HepG2 (cell line): ENCODE measurements at regions not wholly inside any gene's neighbourhood (a gene's known extent, or its start where the extent isn't known, plus 50 kb on each side); places are given as distances from the start of the nearest gene placed in this dataset.

Experiments used
- ATF4 ChIP-seq, 2 experiments: fragments of 450-650 bp in 1 of 2; sonication (generic) in 1 of 2; formaldehyde crosslinking; IDR thresholded peaks; 2 replicates each; pipeline versions ENCODE4 v1.5.0 to v1.8.0; 2020 to 2022; ENCODE audit warnings: mild to moderate bottlenecking in 1 of 2, missing genetic modification reagents in 1 of 2
- CREM ChIP-seq, 2 experiments: sonication (generic) in 1 of 2; formaldehyde crosslinking in 1 of 2; IDR thresholded peaks; 2 replicates each; pipeline versions ENCODE4 v1.4.0 to v1.6.1; 2016 to 2020; ENCODE audit warnings: antibody characterized with exemption in 1 of 2, mild to moderate bottlenecking in 1 of 2, missing genetic modification reagents in 1 of 2
- GLMP ChIP-seq: sonication (generic); formaldehyde crosslinking; IDR thresholded peaks from 2 replicates; pipeline ENCODE4 v1.9.0; 2021; ENCODE audit warnings: missing genetic modification reagents, mild to moderate bottlenecking, borderline replicate concordance
- ISX ChIP-seq: sonication (generic); formaldehyde crosslinking; conservative IDR thresholded peaks from 2 replicates; pipeline ENCODE4 v1.5.0; 2020; ENCODE audit warnings: missing genetic modification reagents
- MED8 ChIP-seq: sonication (generic); formaldehyde crosslinking; IDR thresholded peaks from 2 replicates; pipeline ENCODE4 v1.8.1; 2023; ENCODE audit warnings: mild to moderate bottlenecking, missing genetic modification reagents; ENCODE audit not compliant: insufficient replicate concordance
- MLX ChIP-seq: IDR thresholded peaks from 2 replicates; pipeline ENCODE4 v1.6.1; 2016
- MZF1 ChIP-seq: sonication (generic); formaldehyde crosslinking; IDR thresholded peaks from 2 replicates; pipeline ENCODE4 v1.8.1; 2023; ENCODE audit warnings: mild to moderate bottlenecking, missing genetic modification reagents, borderline replicate concordance
- NAIF1 ChIP-seq: sonication (generic); formaldehyde crosslinking; IDR thresholded peaks from 2 replicates; pipeline ENCODE4 v1.5.0; 2020; ENCODE audit warnings: mild to moderate bottlenecking, missing genetic modification reagents, borderline replicate concordance
- NRL ChIP-seq: sonication (generic); formaldehyde crosslinking; IDR thresholded peaks from 2 replicates; pipeline ENCODE4 v1.5.0; 2020; ENCODE audit warnings: missing genetic modification reagents, mild to moderate bottlenecking, moderate library complexity, borderline replicate concordance
- PHF5A ChIP-seq: IDR thresholded peaks from one replicate; pipeline ENCODE4 v1.6.1; 2018; ENCODE audit warnings: low read depth, missing genetic modification reagents; ENCODE audit not compliant: unreplicated experiment
- POLR2AphosphoS5 ChIP-seq: IDR thresholded peaks from 2 replicates; pipeline ENCODE4 v1.6.1; 2012; ENCODE audit warnings: low read depth, low read length
- RAD21 ChIP-seq: fragments of 450-650 bp; formaldehyde crosslinking; IDR thresholded peaks from 2 replicates; pipeline ENCODE4 v1.5.0; 2020; ENCODE audit warnings: mild to moderate bottlenecking
- SP1 ChIP-seq, 2 experiments: fragments of 450-650 bp in 1 of 2; sonication (generic) in 1 of 2; formaldehyde crosslinking in 1 of 2; IDR thresholded peaks; 2 replicates each; pipeline versions ENCODE4 v1.4.0 to v1.6.1; 2016 to 2020; ENCODE audit warnings: missing genetic modification reagents in 1 of 2
- SRSF4 ChIP-seq: fragments of 200-400 bp; formaldehyde crosslinking; IDR thresholded peaks from one replicate; pipeline ENCODE4 v1.6.1; 2018; ENCODE audit warnings: mild to moderate bottlenecking, low read depth, low read length, moderate library complexity; ENCODE audit not compliant: poor library complexity, severe bottlenecking
- ZNF12 ChIP-seq: sonication (generic); formaldehyde crosslinking; IDR thresholded peaks from 2 replicates; pipeline ENCODE4 v1.5.0; 2020; ENCODE audit warnings: missing genetic modification reagents
- ZNF644 ChIP-seq: IDR thresholded peaks from 2 replicates; pipeline ENCODE4 v1.6.1; 2016; ENCODE audit warnings: low read depth
- ZNF747 ChIP-seq: sonication (generic); formaldehyde crosslinking; IDR thresholded peaks from 2 replicates; pipeline ENCODE4 v1.8.1; 2023; ENCODE audit warnings: missing genetic modification reagents, mild to moderate bottlenecking, borderline replicate concordance
- ZNF768 ChIP-seq: sonication (generic); formaldehyde crosslinking; IDR thresholded peaks from 2 replicates; pipeline ENCODE4 v1.4.0; 2020; ENCODE audit warnings: missing genetic modification reagents
- ZNF800 ChIP-seq: sonication (generic); formaldehyde crosslinking; IDR thresholded peaks from 2 replicates; pipeline ENCODE4 v1.4.0; 2020; ENCODE audit warnings: missing genetic modification reagents
- ZNF891 ChIP-seq: sonication (generic); formaldehyde crosslinking; IDR thresholded peaks from 2 replicates; pipeline ENCODE4 v1.5.0; 2020; ENCODE audit warnings: mild to moderate bottlenecking, missing genetic modification reagents

GRCh38 chr9:91037511-91038482 lies 236.2 kb downstream of the SYK start (continued):
- TF ChIP-seq ATF4 (CRISPR knock-in tag; IDR thresholded peaks at IDR 0.05) (peak in 1 of 2 experiments; percentile 65; a peak in 1 of 4 replicates), NRL (CRISPR knock-in tag) (0 out of 2 replicates have a peak, but pooled peaks have one; percentile 71), PHF5A (CRISPR knock-in tag) (peak; percentile 49), NAIF1 (CRISPR knock-in tag) (0 out of 2 replicates have a peak, but pooled peaks have one; percentile 70), ISX (CRISPR knock-in tag) (peak; percentile 53; the same call in 1 of the 2 replicates), MZF1 (CRISPR knock-in tag) (0 out of 2 replicates have a peak, but pooled peaks have one; percentile 20), MLX (peak; percentile 90), ZNF891 (peak; percentile 61; the same call in 1 of the 2 replicates), CREM (IDR thresholded peaks at IDR 0.05) (peak; percentile 26), CREM (CRISPR knock-in tag; IDR thresholded peaks at IDR 0.05) (no peak), SP1 (IDR thresholded peaks at IDR 0.05) (no peak), SP1 (CRISPR knock-in tag; IDR thresholded peaks at IDR 0.05) (no peak; the same call in 1 of the 2 replicates), SRSF4 (no peak), RAD21 (peak; percentile 36), ZNF800 (peak; percentile 48; the same call in 1 of the 2 replicates), ZNF12 (CRISPR knock-in tag) (peak; percentile 28), GLMP (CRISPR knock-in tag) (no peak), ZNF768 (peak; percentile 53; the same call in 1 of the 2 replicates), ZNF644 (CRISPR knock-in tag) (peak; percentile 74), MED8 (CRISPR knock-in tag) (peak; percentile 73), POLR2AphosphoS5 (peak; percentile 55; the same call in 1 of the 2 replicates), ZNF747 (CRISPR knock-in tag) (no peak; the same call in 1 of the 2 replicates)
